SK-N-SH (cell line): ENCODE measurements at regions not wholly inside any gene's neighbourhood (a gene's known extent, or its start where the extent isn't known, plus 50 kb on each side); places are given as distances from the start of the nearest gene placed in this dataset.

Source experiments
- CTCF ChIA-PET: fragments of 300-600, 350-600 bp; formaldehyde crosslinking; extraction: SDS; loops from one replicate; lab custom pipeline; 2021; lab: Yijun Ruan, JAX
- POLR2A ChIA-PET: fragments of 350-600 bp; sonication (Branson Sonifier 250); formaldehyde crosslinking; extraction: SDS; loops from one replicate; lab custom pipeline; 2020; ENCODE audit warnings: antibody characterized with exemption, inconsistent platforms; lab: Yijun Ruan, JAX
- DNase-seq: peaks from one replicate; pipeline ENCODE4 v3.0.0; 2012
- H2AFZ ChIP-seq: fragments of 200-600 bp; sonication (generic); 2 replicates; pipeline ENCODE4 v1.8.1; 2016; ENCODE audit warnings: antibody characterized with exemption, mild to moderate bottlenecking, low read depth
- H3F3A ChIP-seq: fragments of 200-600 bp; sonication (generic); replicated peaks from 2 replicates; pipeline ENCODE3; 2016; ENCODE audit warnings: antibody characterized with exemption, mild to moderate bottlenecking; ENCODE audit not compliant: insufficient read depth
- H3K27ac ChIP-seq, 2 experiments: fragments of 200-500 bp in 1 of 2; fragments of 200-600 bp in 1 of 2; sonication (Bioruptor generic) in 1 of 2; sonication (generic), shearing (Covaris generic) in 1 of 2; 2 replicates each; pipeline versions ENCODE4 v1.5.1 to v1.6.1; 2014 to 2016; ENCODE audit warnings: low read depth in 2 of 2, inconsistent platforms in 1 of 2, low read length in 1 of 2, mild to moderate bottlenecking in 1 of 2, mixed read lengths in 1 of 2
- H3K27me3 ChIP-seq: fragments of 200-600 bp; sonication (generic), shearing (Covaris generic); 2 replicates; pipeline ENCODE4 v1.6.1; 2016; ENCODE audit warnings: mixed run types; ENCODE audit not compliant: insufficient read depth
- H3K36me3 ChIP-seq, 2 experiments: fragments of 200-500 bp in 1 of 2; fragments of 200-600 bp in 1 of 2; sonication (Bioruptor generic) in 1 of 2; sonication (generic) in 1 of 2; replicated peaks in 1 of 2; 2 replicates each; pipeline versions ENCODE3 to v1.5.1; 2014 to 2016; ENCODE audit warnings: low read length in 1 of 2, mild to moderate bottlenecking in 1 of 2; ENCODE audit not compliant: insufficient read depth in 2 of 2, control insufficient read depth in 1 of 2
- H3K4me1 ChIP-seq, 2 experiments: fragments of 200-500 bp in 1 of 2; fragments of 200-600 bp in 1 of 2; sonication (Bioruptor generic) in 1 of 2; sonication (generic), shearing (Covaris generic) in 1 of 2; 2 replicates each; pipeline versions ENCODE4 v1.5.1 to v1.6.1; 2014 to 2016; ENCODE audit warnings: low read depth in 1 of 2, low read length in 1 of 2, mixed run types in 1 of 2; ENCODE audit not compliant: insufficient read depth in 2 of 2, control insufficient read depth in 1 of 2
- H3K4me2 ChIP-seq: fragments of 200-600 bp; sonication (generic), shearing (Covaris generic); 2 replicates; pipeline ENCODE4 v1.6.1; 2017; ENCODE audit warnings: mixed run types
- H3K4me3 ChIP-seq, 2 experiments: fragments of 200-500 bp in 1 of 2; fragments of 200-600 bp in 1 of 2; sonication (Bioruptor generic) in 1 of 2; sonication (generic), shearing (Covaris generic) in 1 of 2; 2 replicates each; pipeline versions ENCODE4 v1.5.1 to v1.8.1; 2014 to 2016; ENCODE audit warnings: low read depth in 2 of 2, inconsistent platforms in 1 of 2, low read length in 1 of 2, mild to moderate bottlenecking in 1 of 2, mixed read lengths in 1 of 2, moderate library complexity in 1 of 2
- H3K79me2 ChIP-seq: fragments of 200-600 bp; sonication (generic); 2 replicates; pipeline ENCODE4 v1.8.1; 2017; ENCODE audit warnings: mild to moderate bottlenecking; ENCODE audit not compliant: insufficient read depth
- H3K9ac ChIP-seq: fragments of 200-600 bp; sonication (generic); 2 replicates; pipeline ENCODE4 v1.6.1; 2017; ENCODE audit warnings: mixed run types
- H3K9me2 ChIP-seq: fragments of 200-600 bp; sonication (generic); 2 replicates; pipeline ENCODE4 v1.6.1; 2017; ENCODE audit warnings: mixed run types
- H3K9me3 ChIP-seq: fragments of 200-600 bp; sonication (generic); 2 replicates; pipeline ENCODE4 v1.6.1; 2017; ENCODE audit warnings: mixed run types, mild to moderate bottlenecking, moderate library complexity
- H4K20me1 ChIP-seq: fragments of 200-600 bp; sonication (generic); 2 replicates; pipeline ENCODE4 v1.6.1; 2017; ENCODE audit warnings: mild to moderate bottlenecking, mixed run types; ENCODE audit not compliant: insufficient read depth
- EP300 ChIP-seq, 2 experiments: IDR thresholded peaks; 2 replicates each; pipeline versions ENCODE4 v1.4.0 to v1.6.1; 2012; ENCODE audit warnings: borderline replicate concordance in 1 of 2, low read depth in 1 of 2, low read length in 1 of 2
- EZH2phosphoT487 ChIP-seq: fragments of 200-600 bp; sonication (generic); IDR thresholded peaks from 2 replicates; pipeline ENCODE4 v1.6.1; 2017; ENCODE audit warnings: low read depth, mixed run types, mild to moderate bottlenecking, antibody characterized with exemption, moderate library complexity, borderline replicate concordance
- GATA2 ChIP-seq: sonication (generic); formaldehyde crosslinking; IDR thresholded peaks from 2 replicates; pipeline ENCODE4 v1.5.0; 2020; ENCODE audit warnings: mild to moderate bottlenecking, missing genetic modification reagents
- NRF1 ChIP-seq: IDR thresholded peaks from 2 replicates; pipeline ENCODE4 v1.6.1; 2012; ENCODE audit warnings: low read depth, mild to moderate bottlenecking, low read length
- USF1 ChIP-seq: IDR thresholded peaks from 2 replicates; pipeline ENCODE4 v1.4.0; 2012; ENCODE audit warnings: low read depth, borderline replicate concordance
- whole genome bisulfite sequencing: methylation state at CpG from one replicate; pipeline ENCODE4 v1.1.6; 2017; ENCODE audit warnings: low lambda C conversion rate; 5-methylcytosine and 5-hydroxymethylcytosine counted together
- TF ChIP-seq, protein P1 (sequence below): fragments of 200-600 bp; sonication (generic); IDR thresholded peaks from 2 replicates; pipeline ENCODE4 v1.6.1; 2017; ENCODE audit warnings: antibody characterized with exemption, mild to moderate bottlenecking, moderate library complexity
- TF ChIP-seq, protein P2 (sequence below): fragments of 150-350 bp; IDR thresholded peaks from 2 replicates; pipeline ENCODE4 v1.6.1; 2016; ENCODE audit warnings: mild to moderate bottlenecking, low read depth, low read length

DNA sequence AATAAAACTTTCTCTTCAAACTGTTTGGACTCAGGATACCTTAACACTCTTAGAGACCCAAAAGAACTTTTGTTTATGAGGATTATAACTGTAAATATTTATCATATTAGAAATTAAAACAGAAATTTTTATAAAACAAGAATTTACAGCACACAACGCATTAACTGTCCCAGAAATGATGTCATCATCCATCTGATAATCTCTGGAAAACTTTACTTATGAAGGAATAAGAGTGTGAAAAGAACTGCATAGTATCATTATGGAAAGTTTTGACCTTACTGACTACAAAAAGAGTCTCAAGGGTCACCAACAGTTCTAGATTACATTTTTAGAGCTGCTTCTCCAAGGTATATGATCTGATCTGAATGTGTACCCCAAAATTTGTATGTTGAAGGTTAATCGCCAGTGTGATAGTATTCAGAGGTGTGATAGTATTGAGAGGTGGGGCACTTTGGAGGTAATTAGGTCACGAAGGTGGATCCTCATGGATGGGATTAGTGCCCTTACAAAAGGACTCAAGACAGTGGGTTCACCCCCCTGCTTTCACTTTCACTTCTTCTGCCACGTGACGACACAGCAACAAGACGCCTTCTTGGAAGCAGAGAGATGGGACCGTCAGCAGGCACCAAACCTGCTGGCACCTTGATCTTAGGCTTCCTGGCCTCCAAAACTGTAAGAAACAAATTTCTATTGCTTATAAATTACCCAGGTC lies 95.7 kb upstream of the NR5A2 start:
- Histone ChIP-seq H3K4me2 (0 out of 2 replicates have a peak overlapping the region, but pooled peaks have one; percentile 8), H3K27ac (no peak overlapping the region), H3F3A (no peaks in the 10 kb centered on the region), H3K36me3 (no peaks in the 10 kb centered on the region), H4K20me1 (no peaks in the 10 kb centered on the region), H3K4me3 (no peak overlapping the region), H3K4me1 (no peaks in the 10 kb centered on the region), H3K9me2 (no peaks in the 10 kb centered on the region), H3K27me3 (no peaks in the 10 kb centered on the region), H3K79me2 (no peaks in the 10 kb centered on the region), H3K9me3 (no peaks in the 10 kb centered on the region), H2AFZ (no peak overlapping the region), H3K9ac (no peak overlapping the region)
- DNase-seq = no peak
- no peak for TF ChIP-seq EZH2phosphoT487
- TF ChIP-seq NRF1 = no peak
- no peak for TF ChIP-seq GATA2 (CRISPR knock-in tag)
- TF ChIP-seq, protein P1, sequence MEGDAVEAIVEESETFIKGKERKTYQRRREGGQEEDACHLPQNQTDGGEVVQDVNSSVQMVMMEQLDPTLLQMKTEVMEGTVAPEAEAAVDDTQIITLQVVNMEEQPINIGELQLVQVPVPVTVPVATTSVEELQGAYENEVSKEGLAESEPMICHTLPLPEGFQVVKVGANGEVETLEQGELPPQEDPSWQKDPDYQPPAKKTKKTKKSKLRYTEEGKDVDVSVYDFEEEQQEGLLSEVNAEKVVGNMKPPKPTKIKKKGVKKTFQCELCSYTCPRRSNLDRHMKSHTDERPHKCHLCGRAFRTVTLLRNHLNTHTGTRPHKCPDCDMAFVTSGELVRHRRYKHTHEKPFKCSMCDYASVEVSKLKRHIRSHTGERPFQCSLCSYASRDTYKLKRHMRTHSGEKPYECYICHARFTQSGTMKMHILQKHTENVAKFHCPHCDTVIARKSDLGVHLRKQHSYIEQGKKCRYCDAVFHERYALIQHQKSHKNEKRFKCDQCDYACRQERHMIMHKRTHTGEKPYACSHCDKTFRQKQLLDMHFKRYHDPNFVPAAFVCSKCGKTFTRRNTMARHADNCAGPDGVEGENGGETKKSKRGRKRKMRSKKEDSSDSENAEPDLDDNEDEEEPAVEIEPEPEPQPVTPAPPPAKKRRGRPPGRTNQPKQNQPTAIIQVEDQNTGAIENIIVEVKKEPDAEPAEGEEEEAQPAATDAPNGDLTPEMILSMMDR = no peak
- TF ChIP-seq USF1 = 0 out of 2 replicates have a peak, but pooled peaks have one; percentile 27
- no peak for TF ChIP-seq EP300 (IDR thresholded peaks at IDR 0.05; ENCODE audit: borderline replicate concordance in 1 of 2, low read depth in 1 of 2, low read length in 1 of 2)
- ChIA-PET POLR2A (no interaction called here), CTCF (no interaction called here)
- WGBS = 76% methylated on average over 7 of the region's 7 CpGs

DNA sequence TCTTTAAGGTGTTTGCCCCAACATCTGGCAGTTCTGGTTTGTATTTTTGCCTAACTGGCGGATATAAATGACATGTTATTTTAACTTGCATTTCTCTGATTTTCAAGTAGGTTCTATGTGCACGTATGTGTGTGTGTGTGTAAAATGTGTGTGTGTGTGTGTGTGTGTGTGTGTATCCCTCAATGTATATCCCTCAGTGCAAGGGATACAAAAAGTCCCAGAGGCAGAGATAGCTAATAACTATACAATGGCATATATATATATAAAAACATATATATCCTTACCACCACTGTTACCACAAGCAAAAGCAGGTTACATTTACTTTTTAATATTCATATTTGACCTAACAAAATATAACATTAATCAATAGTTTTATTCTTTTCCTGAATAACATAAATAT lies 95.0 kb upstream of the NR5A2 start:
- no peaks in the 10 kb centered on the region for H3K4me1 ChIP-seq
- H3K36me3 ChIP-seq = no peaks in the 10 kb centered on the region
- H3K9ac ChIP-seq = no peak overlapping the region
- no peaks in the 10 kb centered on the region for H3K79me2 ChIP-seq
- no peaks in the 10 kb centered on the region for H4K20me1 ChIP-seq
- WGBS = 63% methylated on average over 2 of the region's 2 CpGs
- H3F3A ChIP-seq = no peaks in the 10 kb centered on the region
- DNase-seq = no peak
- no peak overlapping the region for H2AFZ ChIP-seq
- H3K4me2 ChIP-seq = 0 out of 2 replicates have a peak overlapping the region, but pooled peaks have one; percentile 8
- POLR2A ChIA-PET = no interaction called here
- H3K27me3 ChIP-seq = no peaks in the 10 kb centered on the region
- no peak overlapping the region for H3K4me3 ChIP-seq
- H3K27ac ChIP-seq = no peak overlapping the region
- TF ChIP-seq, protein P2, sequence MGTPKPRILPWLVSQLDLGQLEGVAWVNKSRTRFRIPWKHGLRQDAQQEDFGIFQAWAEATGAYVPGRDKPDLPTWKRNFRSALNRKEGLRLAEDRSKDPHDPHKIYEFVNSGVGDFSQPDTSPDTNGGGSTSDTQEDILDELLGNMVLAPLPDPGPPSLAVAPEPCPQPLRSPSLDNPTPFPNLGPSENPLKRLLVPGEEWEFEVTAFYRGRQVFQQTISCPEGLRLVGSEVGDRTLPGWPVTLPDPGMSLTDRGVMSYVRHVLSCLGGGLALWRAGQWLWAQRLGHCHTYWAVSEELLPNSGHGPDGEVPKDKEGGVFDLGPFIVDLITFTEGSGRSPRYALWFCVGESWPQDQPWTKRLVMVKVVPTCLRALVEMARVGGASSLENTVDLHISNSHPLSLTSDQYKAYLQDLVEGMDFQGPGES = no peak
- TF ChIP-seq, all 33 proteins: peak for 0
- H3K9me2 ChIP-seq = no peaks in the 10 kb centered on the region
- CTCF ChIA-PET = no interaction called here
- no peaks in the 10 kb centered on the region for H3K9me3 ChIP-seq
